Panc1 (cell line): ENCODE measurements at regions not wholly inside any gene's neighbourhood (a gene's known extent, or its start where the extent isn't known, plus 50 kb on each side); places are given as distances from the start of the nearest gene placed in this dataset.

ENCODE experiments used
- ATAC-seq: fragments of 200-7000 bp; cut with Tn5 transposase; 2 replicates; pipeline ENCODE4 v1.9.1; 2020; ENCODE audit warnings: mild to moderate bottlenecking, moderate library complexity
- BruUV-seq: library from RNA; stranded (reverse); fragments of 400-500 nt; replicated peaks from 2 replicates; lab custom pipeline; 2021; lab: Mats Ljungman, UMichigan
- CTCF ChIA-PET: fragments of 300-600 bp; sonication (Branson Sonifier 250); formaldehyde crosslinking; loops from one replicate; lab custom pipeline; 2022; ENCODE audit warnings: antibody characterized with exemption; lab: Charles Lee
- POLR2A ChIA-PET: fragments of 300-600 bp; sonication (Branson Sonifier 250); formaldehyde crosslinking; loops from one replicate; lab custom pipeline; 2022; ENCODE audit warnings: antibody characterized with exemption; lab: Charles Lee
- DNase-seq: peaks from one replicate; pipeline ENCODE4 v3.0.0-alpha.2; 2010; ENCODE audit warnings: low read depth, low spot score
- H3K27ac ChIP-seq: 2 replicates; pipeline ENCODE4 v1.5.1; 2011; ENCODE audit warnings: mild to moderate bottlenecking, low read length, inconsistent platforms
- H3K27me3 ChIP-seq: fragments of 200-500 bp; sonication (Bioruptor generic); 2 replicates; pipeline ENCODE4 v1.6.0; 2014; ENCODE audit warnings: low read length, inconsistent platforms; ENCODE audit not compliant: control insufficient read depth, insufficient read depth
- H3K36me3 ChIP-seq: fragments of 200-500 bp; sonication (Bioruptor generic); 2 replicates; pipeline ENCODE4 v1.5.1; 2014; ENCODE audit warnings: inconsistent platforms, mild to moderate bottlenecking, low read length, moderate library complexity; ENCODE audit not compliant: control insufficient read depth, insufficient read depth
- H3K4me1 ChIP-seq: 2 replicates; pipeline ENCODE4 v1.5.1; 2011; ENCODE audit warnings: inconsistent platforms, mild to moderate bottlenecking, low read length, moderate library complexity; ENCODE audit not compliant: control insufficient read depth, insufficient read depth
- H3K4me3 ChIP-seq, 2 experiments: 2 replicates each; pipeline ENCODE4 v1.5.1; 2011 to 2012; ENCODE audit warnings: low read depth in 2 of 2, low read length in 2 of 2, mild to moderate bottlenecking in 2 of 2, inconsistent platforms in 1 of 2, moderate library complexity in 1 of 2
- H3K9me3 ChIP-seq: fragments of 200-500 bp; sonication (Bioruptor generic); 2 replicates; pipeline ENCODE4 v1.5.1; 2014; ENCODE audit warnings: low read depth, mild to moderate bottlenecking, inconsistent platforms, low read length, moderate library complexity; ENCODE audit not compliant: control insufficient read depth, insufficient read depth
- CTCF ChIP-seq: fragments of 450-650 bp; IDR thresholded peaks from 2 replicates; pipeline ENCODE4 v1.5.1; 2017; ENCODE audit warnings: mild to moderate bottlenecking
- POLR2AphosphoS5 ChIP-seq: IDR thresholded peaks from 2 replicates; pipeline ENCODE4 v1.6.1; 2012; ENCODE audit warnings: mild to moderate bottlenecking, low read depth, low read length, moderate library complexity
- REST ChIP-seq, 2 experiments: IDR thresholded peaks; 2 replicates each; pipeline ENCODE4 v1.6.1; 2011 to 2012; ENCODE audit warnings: low read depth in 2 of 2, control low read depth in 1 of 2, low read length in 1 of 2, mild to moderate bottlenecking in 1 of 2, moderate library complexity in 1 of 2; ENCODE audit not compliant: insufficient read depth in 1 of 2
- SIN3A ChIP-seq: IDR thresholded peaks from 2 replicates; pipeline ENCODE4 v1.6.1; 2012; ENCODE audit warnings: low read depth, mild to moderate bottlenecking, low read length, moderate library complexity, borderline replicate concordance; ENCODE audit not compliant: insufficient read depth
- TCF7L2 ChIP-seq: IDR thresholded peaks from 2 replicates; pipeline ENCODE4 v1.6.1; 2011; ENCODE audit warnings: mild to moderate bottlenecking, low read depth, low read length, inconsistent platforms
- in situ Hi-C: cut with HindIII; loops from 2 replicates; pipeline ENCODE4 v1.10.0; 2016; ENCODE audit warnings: low sequenced_read_pairs, low pct_unique_long_range_greater_than_20kb
- intact Hi-C: fragments of 100-400 bp; cut with micrococcal nuclease; formaldehyde crosslinking; loops from one replicate; pipeline ENCODE4 v1.10.0; 2022; ENCODE audit not compliant: unreplicated experiment

GRCh38 chr6:92684386-92684785, 735.0 kb downstream of the EPHA7 start:
- in situ Hi-C loops (no loop called here), intact Hi-C loops (no loop called here)
- Histone ChIP-seq H3K27ac (no peak overlapping the region), H3K27me3 (no peaks in the 10 kb centered on the region), H3K9me3 (no peaks in the 10 kb centered on the region), H3K4me1 (no peaks in the 10 kb centered on the region), H3K4me3 (no peak overlapping the region), H3K36me3 (no peaks in the 10 kb centered on the region)
- no peak for TF ChIP-seq TCF7L2
- TF ChIP-seq SIN3A, result no peak
- no peak for TF ChIP-seq CTCF
- TF ChIP-seq REST (IDR thresholded peaks at IDR 0.05; ENCODE audit: insufficient read depth in 1 of 2, low read depth in 2 of 2, low read length in 1 of 2), result no peak
- no peak for TF ChIP-seq POLR2AphosphoS5
- ChIA-PET POLR2A (no interaction called here), CTCF (no interaction called here)
- DNase-seq (no peak), ATAC-seq (no peak)
- no TSS peak for BruUV-seq

- BruUV-seq, result no TSS peak
- Histone ChIP-seq H3K9me3 (no peaks in the 10 kb centered on the region), H3K36me3 (no peaks in the 10 kb centered on the region), H3K27me3 (no peaks in the 10 kb centered on the region), H3K4me1 (no peaks in the 10 kb centered on the region), H3K4me3 (no peak overlapping the region), H3K27ac (no peak overlapping the region)
- ATAC-seq (no peak), DNase-seq (no peak)
- CTCF ChIA-PET, result no interaction called here
- in situ Hi-C loops (no loop called here), intact Hi-C loops (no loop called here)
- POLR2A ChIA-PET, result no interaction called here
- TF ChIP-seq REST (IDR thresholded peaks at IDR 0.05; ENCODE audit: insufficient read depth in 1 of 2, low read depth in 2 of 2, low read length in 1 of 2) (no peak), POLR2AphosphoS5 (no peak), SIN3A (no peak), CTCF (no peak), TCF7L2 (no peak)
Observed at GRCh38 chr6:92683748-92684147, 735.6 kb downstream of the EPHA7 start.
